ENCODE measurements at regions not wholly inside any gene's neighbourhood (a gene's known extent, or its start where the extent isn't known, plus 50 kb on each side); places are given as distances from the start of the nearest gene placed in this dataset.

GRCh38 chr5:15241216-15241821 lies 258.7 kb upstream of the FBXL7 start:
- DNase-seq, result no peak
- no peak for ATAC-seq (ENCODE audit: poor library complexity)
- intact Hi-C loops (cut with DNase I), result no loop called here

GRCh38 chr5:15238006-15238405 lies 262.0 kb upstream of the FBXL7 start:
- intact Hi-C loops (cut with DNase I), result no loop called here
- no peak for ATAC-seq (ENCODE audit: poor library complexity)
- no peak for DNase-seq

GRCh38 chr5:15236911-15237508 lies 263.0 kb upstream of the FBXL7 start:
- DNase-seq (no peak), ATAC-seq (ENCODE audit: poor library complexity) (peak; percentile 38)
- intact Hi-C loops (cut with DNase I), result no loop called here

- no peak for DNase-seq
- intact Hi-C loops (cut with DNase I), result no loop called here
- no peak for ATAC-seq (ENCODE audit: poor library complexity)
These were observed 265.1 kb upstream of the FBXL7 start for GRCh38 chr5:15234911-15235310.

GRCh38 chr5:15234366-15234765 lies 265.6 kb upstream of the FBXL7 start:
- DNase-seq (no peak), ATAC-seq (ENCODE audit: poor library complexity) (no peak)
- intact Hi-C loops (cut with DNase I), result no loop called here

- DNase-seq (no peak), ATAC-seq (ENCODE audit: poor library complexity) (no peak)
- intact Hi-C loops (cut with DNase I), result no loop called here
These were observed 266.4 kb upstream of the FBXL7 start for GRCh38 chr5:15233566-15233965.

- DNase-seq, result no peak
- no peak for ATAC-seq (ENCODE audit: poor library complexity)
- intact Hi-C loops (cut with DNase I), result no loop called here
These were observed 277.8 kb upstream of the FBXL7 start for GRCh38 chr5:15222156-15222555.

- ATAC-seq (ENCODE audit: poor library complexity), result no peak
- intact Hi-C loops (cut with DNase I), result no loop called here
- no peak for DNase-seq
These were observed 279.3 kb upstream of the FBXL7 start for GRCh38 chr5:15220642-15221173.

GRCh38 chr5:15215056-15215455 lies 284.9 kb upstream of the FBXL7 start:
- DNase-seq (peak; percentile 36), ATAC-seq (ENCODE audit: poor library complexity) (peak; percentile 36)
- intact Hi-C loops (cut with DNase I), result no loop called here

GRCh38 chr5:15214010-15214409 lies 286.0 kb upstream of the FBXL7 start:
- intact Hi-C loops (cut with DNase I), result no loop called here

GRCh38 chr5:15209053-15209762 lies 290.8 kb upstream of the FBXL7 start:
- DNase-seq (no peak), ATAC-seq (ENCODE audit: poor library complexity) (no peak)

More at GRCh38 chr5:15214010-15214409, 286.0 kb upstream of the FBXL7 start:
- DNase-seq, result no peak
- ATAC-seq (ENCODE audit: poor library complexity), result no peak

GRCh38 chr5:15206133-15206532 lies 293.8 kb upstream of the FBXL7 start:
- no peak for DNase-seq
- intact Hi-C loops (cut with DNase I), result no loop called here
- no peak for ATAC-seq (ENCODE audit: poor library complexity)

More at GRCh38 chr5:15209053-15209762, 290.8 kb upstream of the FBXL7 start:
- intact Hi-C loops (cut with DNase I), result no loop called here

- DNase-seq (no peak), ATAC-seq (ENCODE audit: poor library complexity) (no peak)
- intact Hi-C loops (cut with DNase I), result no loop called here
These were observed 296.6 kb upstream of the FBXL7 start for GRCh38 chr5:15203376-15203775.

- no peak for DNase-seq
- intact Hi-C loops (cut with DNase I), result no loop called here
- ATAC-seq (ENCODE audit: poor library complexity), result no peak
These were observed 309.0 kb upstream of the FBXL7 start for GRCh38 chr5:15191012-15191411.

GRCh38 chr5:15183520-15183919 lies 311.9 kb upstream of the ANKH start:
- ATAC-seq (ENCODE audit: poor library complexity) (no peak), DNase-seq (no peak)
- intact Hi-C loops (cut with DNase I), result no loop called here

- intact Hi-C loops (cut with DNase I), result no loop called here
These were observed 298.6 kb upstream of the ANKH start for GRCh38 chr5:15170173-15170572.

GRCh38 chr5:15168358-15168757 lies 296.8 kb upstream of the ANKH start:
- intact Hi-C loops (cut with DNase I), result no loop called here
- no peak for DNase-seq
- no peak for ATAC-seq (ENCODE audit: poor library complexity)

More at GRCh38 chr5:15170173-15170572, 298.6 kb upstream of the ANKH start:
- DNase-seq, result no peak
- ATAC-seq (ENCODE audit: poor library complexity), result no peak

GRCh38 chr5:15160091-15160490 lies 288.5 kb upstream of the ANKH start:
- intact Hi-C loops (cut with DNase I), result no loop called here
- ATAC-seq (ENCODE audit: poor library complexity) (no peak), DNase-seq (no peak)

- DNase-seq (no peak), ATAC-seq (ENCODE audit: poor library complexity) (no peak)
- intact Hi-C loops (cut with DNase I), result no loop called here
These were observed 288.0 kb upstream of the ANKH start for GRCh38 chr5:15159606-15160005.

GRCh38 chr5:15142458-15142857 lies 270.9 kb upstream of the ANKH start:
- intact Hi-C loops (cut with DNase I), result no loop called here
- no peak for ATAC-seq (ENCODE audit: poor library complexity)
- no peak for DNase-seq

All from Right ventricle myocardium superior (tissue), 1 donor.